Caco-2 (cell line): ENCODE measurements at regions not wholly inside any gene's neighbourhood (a gene's known extent, or its start where the extent isn't known, plus 50 kb on each side); places are given as distances from the start of the nearest gene placed in this dataset.

Experiments
- BruUV-seq: library from RNA; stranded (reverse); fragments of 400-500 nt; replicated peaks from 2 replicates; lab custom pipeline; 2021; lab: Mats Ljungman, UMichigan
- CTCF ChIA-PET: fragments of 300-600 bp; sonication (Branson Sonifier 250); formaldehyde crosslinking; loops from one replicate; lab custom pipeline; 2022; ENCODE audit warnings: antibody characterized with exemption; lab: Charles Lee
- POLR2A ChIA-PET: fragments of 300-600 bp; sonication (Branson Sonifier 250); formaldehyde crosslinking; loops from one replicate; lab custom pipeline; 2022; ENCODE audit warnings: antibody characterized with exemption; lab: Charles Lee
- DNase-seq, 2 experiments: peaks; one replicate each; pipeline versions ENCODE4 v3.0.0 to v3.0.0-alpha.2; 2020 to 2022
- H3K27me3 ChIP-seq: replicated peaks from 2 replicates; pipeline ENCODE4 v1.6.0; 2011; ENCODE audit warnings: low read length; ENCODE audit not compliant: control insufficient read depth, insufficient read depth
- H3K36me3 ChIP-seq: 2 replicates; pipeline ENCODE4 v1.5.1; 2011; ENCODE audit warnings: low read length; ENCODE audit not compliant: control insufficient read depth, insufficient read depth
- H3K4me1 ChIP-seq: fragments of 250-450 bp; sonication (Bioruptor Pico); 2 replicates; pipeline ENCODE4 v1.5.1; 2020; ENCODE audit warnings: mild to moderate bottlenecking
- H3K4me3 ChIP-seq: 2 replicates; pipeline ENCODE4 v1.5.1; 2011; ENCODE audit warnings: low read depth, mild to moderate bottlenecking, control low read depth, low read length
- H3K9me3 ChIP-seq: fragments of 250-450 bp; sonication (Bioruptor Pico); 2 replicates; pipeline ENCODE4 v1.5.1; 2020; ENCODE audit warnings: mild to moderate bottlenecking, moderate library complexity
- H3K27ac Mint-ChIP-seq: one replicate; pipeline ENCODE4 v1.8.0; 2022; ENCODE audit warnings: mixed read lengths; ENCODE audit not compliant: unreplicated experiment
- H3K27me3 Mint-ChIP-seq: one replicate; pipeline ENCODE4 v1.8.0; 2022; ENCODE audit warnings: mixed read lengths; ENCODE audit not compliant: insufficient read depth, unreplicated experiment
- H3K36me3 Mint-ChIP-seq: one replicate; pipeline ENCODE4 v1.8.0; 2022; ENCODE audit warnings: mild to moderate bottlenecking, mixed read lengths; ENCODE audit not compliant: insufficient read depth, unreplicated experiment
- H3K4me1 Mint-ChIP-seq: one replicate; pipeline ENCODE4 v1.8.0; 2022; ENCODE audit warnings: low read depth, mixed read lengths; ENCODE audit not compliant: unreplicated experiment
- H3K4me3 Mint-ChIP-seq: one replicate; pipeline ENCODE4 v1.8.0; 2022; ENCODE audit warnings: mild to moderate bottlenecking, moderate library complexity, mixed read lengths; ENCODE audit not compliant: unreplicated experiment
- H3K9me3 Mint-ChIP-seq: one replicate; pipeline ENCODE4 v1.8.0; 2022; ENCODE audit warnings: mixed read lengths; ENCODE audit not compliant: unreplicated experiment
- intact Hi-C: fragments of 100-400 bp; cut with micrococcal nuclease; formaldehyde crosslinking; loops from one replicate; pipeline ENCODE4 v1.10.0; 2022; ENCODE audit not compliant: unreplicated experiment
- TF ChIP-seq, protein P1 (sequence below), 2 experiments: fragments of 200-600 bp in 1 of 2; IDR thresholded peaks; 1 replicate in 1 of 2; 2 replicates in 1 of 2; pipeline versions ENCODE4 v1.5.1 to v1.8.0; 2011 to 2022; ENCODE audit warnings: antibody characterized with exemption in 1 of 2, control low read depth in 1 of 2, inconsistent platforms in 1 of 2, low read depth in 1 of 2, low read length in 1 of 2, mild to moderate bottlenecking in 1 of 2, moderate library complexity in 1 of 2; ENCODE audit not compliant: insufficient read depth in 1 of 2, severe bottlenecking in 1 of 2, unreplicated experiment in 1 of 2

DNA sequence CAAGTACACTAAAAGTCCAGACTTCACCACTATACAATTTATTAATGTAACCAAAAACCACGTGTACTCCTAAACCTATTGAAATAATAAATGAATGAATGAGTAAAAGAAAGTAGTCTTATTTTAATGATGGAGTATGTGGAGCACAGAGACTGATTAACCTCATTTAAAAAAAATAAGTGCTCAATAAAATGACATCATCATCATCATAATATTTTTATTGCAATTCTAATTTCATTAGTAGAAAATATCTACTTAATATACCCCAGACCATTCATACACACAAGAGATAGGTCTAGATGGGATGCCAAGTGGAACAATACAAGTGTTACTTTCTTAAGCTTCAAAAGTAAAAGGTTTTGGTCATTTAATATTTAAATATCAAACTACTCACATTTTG, 133.1 kb downstream of the ASB9 start:
- Mint-ChIP-seq H3K4me3 (no peak overlapping the region), H3K4me1 (no peaks in the 10 kb centered on the region), H3K27me3 (no peaks in the 10 kb centered on the region), H3K27ac (no peak overlapping the region), H3K36me3 (no peaks in the 10 kb centered on the region), H3K9me3 (no peaks in the 10 kb centered on the region)
- Histone ChIP-seq H3K27me3 (no peaks in the 10 kb centered on the region), H3K36me3 (no peaks in the 10 kb centered on the region), H3K9me3 (no peaks in the 10 kb centered on the region), H3K4me3 (no peak overlapping the region), H3K4me1 (no peaks in the 10 kb centered on the region)
- POLR2A ChIA-PET, result no interaction called here
- BruUV-seq, result no TSS peak
- TF ChIP-seq, protein P1, sequence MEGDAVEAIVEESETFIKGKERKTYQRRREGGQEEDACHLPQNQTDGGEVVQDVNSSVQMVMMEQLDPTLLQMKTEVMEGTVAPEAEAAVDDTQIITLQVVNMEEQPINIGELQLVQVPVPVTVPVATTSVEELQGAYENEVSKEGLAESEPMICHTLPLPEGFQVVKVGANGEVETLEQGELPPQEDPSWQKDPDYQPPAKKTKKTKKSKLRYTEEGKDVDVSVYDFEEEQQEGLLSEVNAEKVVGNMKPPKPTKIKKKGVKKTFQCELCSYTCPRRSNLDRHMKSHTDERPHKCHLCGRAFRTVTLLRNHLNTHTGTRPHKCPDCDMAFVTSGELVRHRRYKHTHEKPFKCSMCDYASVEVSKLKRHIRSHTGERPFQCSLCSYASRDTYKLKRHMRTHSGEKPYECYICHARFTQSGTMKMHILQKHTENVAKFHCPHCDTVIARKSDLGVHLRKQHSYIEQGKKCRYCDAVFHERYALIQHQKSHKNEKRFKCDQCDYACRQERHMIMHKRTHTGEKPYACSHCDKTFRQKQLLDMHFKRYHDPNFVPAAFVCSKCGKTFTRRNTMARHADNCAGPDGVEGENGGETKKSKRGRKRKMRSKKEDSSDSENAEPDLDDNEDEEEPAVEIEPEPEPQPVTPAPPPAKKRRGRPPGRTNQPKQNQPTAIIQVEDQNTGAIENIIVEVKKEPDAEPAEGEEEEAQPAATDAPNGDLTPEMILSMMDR (IDR thresholded peaks at IDR 0.05; ENCODE audit: insufficient read depth in 1 of 2, low read depth in 1 of 2, low read length in 1 of 2, severe bottlenecking in 1 of 2, unreplicated experiment in 1 of 2), result no peak
- CTCF ChIA-PET, result no interaction called here
- DNase-seq, result no peak
- intact Hi-C loops, result no loop called here

DNA sequence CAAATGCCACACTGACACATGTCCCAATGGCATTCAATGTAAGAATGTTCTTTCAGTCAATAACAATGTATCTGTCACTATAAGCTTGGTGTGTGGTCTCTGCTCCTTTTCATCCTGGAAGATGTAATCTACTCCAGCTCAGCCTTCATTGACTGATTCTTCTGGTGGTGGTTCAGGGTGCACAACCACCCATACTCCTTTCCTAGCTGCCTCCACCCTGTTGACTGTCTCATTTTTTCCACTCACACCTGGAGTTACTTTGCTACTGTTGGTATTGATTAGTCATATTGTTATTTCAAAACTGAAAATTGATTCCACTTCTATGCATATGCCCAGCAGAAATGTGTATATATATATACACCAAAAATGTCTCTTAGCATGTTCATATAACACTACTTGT, 140.5 kb downstream of the ASB9 start:
- BruUV-seq, result no TSS peak
- H3K36me3 Mint-ChIP-seq, result no peaks in the 10 kb centered on the region
- H3K4me1 Mint-ChIP-seq, result no peaks in the 10 kb centered on the region
- Histone ChIP-seq H3K4me3 (no peak overlapping the region), H3K27me3 (no peaks in the 10 kb centered on the region), H3K4me1 (peaks cover 5% of the 10 kb centered on the region; the same call in 1 of the 2 replicates), H3K36me3 (no peaks in the 10 kb centered on the region), H3K9me3 (no peaks in the 10 kb centered on the region)
- TF ChIP-seq, protein P1 (IDR thresholded peaks at IDR 0.05; ENCODE audit: insufficient read depth in 1 of 2, low read depth in 1 of 2, low read length in 1 of 2, severe bottlenecking in 1 of 2, unreplicated experiment in 1 of 2), result no peak
- ChIA-PET CTCF (no interaction called here), POLR2A (interaction anchor here (0.6 kb wide), 1 partner anchor 141 kb away, joined by 3 read pairs; no protein-coding TSS in a partner anchor)
- H3K4me3 Mint-ChIP-seq, result no peak overlapping the region
- no peak for DNase-seq
- no peaks in the 10 kb centered on the region for H3K9me3 Mint-ChIP-seq
- H3K27me3 Mint-ChIP-seq, result no peaks in the 10 kb centered on the region
- H3K27ac Mint-ChIP-seq, result no peak overlapping the region
- intact Hi-C loops, result no loop called here

DNA sequence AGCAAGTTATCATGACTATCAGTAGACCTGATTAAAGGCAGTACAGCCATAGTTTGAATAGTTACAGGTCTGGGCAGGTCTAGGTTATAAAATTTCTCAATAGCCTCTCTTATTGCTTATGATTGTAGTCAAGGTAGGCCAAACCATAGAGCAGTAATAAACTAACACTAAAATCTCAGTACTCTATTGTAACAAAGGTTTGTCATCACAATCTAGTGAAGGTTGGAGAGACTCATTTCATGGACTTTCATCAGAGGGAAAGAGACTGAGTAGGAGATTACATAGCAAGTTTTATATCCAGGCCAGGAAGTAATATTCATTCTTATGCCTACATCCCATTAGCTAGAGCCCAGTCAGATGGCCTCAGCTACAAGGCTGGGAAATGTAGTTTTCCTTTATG, 141.0 kb downstream of the ASB9 start:
- no peaks in the 10 kb centered on the region for H3K9me3 Mint-ChIP-seq
- H3K27me3 Mint-ChIP-seq, result no peaks in the 10 kb centered on the region
- no peak overlapping the region for H3K4me3 Mint-ChIP-seq
- Histone ChIP-seq H3K4me1 (peaks cover 5% of the 10 kb centered on the region; the same call in 1 of the 2 replicates), H3K27me3 (no peaks in the 10 kb centered on the region), H3K36me3 (no peaks in the 10 kb centered on the region), H3K9me3 (no peaks in the 10 kb centered on the region), H3K4me3 (no peak overlapping the region)
- TF ChIP-seq, protein P1 (IDR thresholded peaks at IDR 0.05; ENCODE audit: insufficient read depth in 1 of 2, low read depth in 1 of 2, low read length in 1 of 2, severe bottlenecking in 1 of 2, unreplicated experiment in 1 of 2), result no peak
- ChIA-PET POLR2A (interaction anchor here (0.6 kb wide), 1 partner anchor 141 kb away, joined by 3 read pairs; no protein-coding TSS in a partner anchor), CTCF (no interaction called here)
- H3K36me3 Mint-ChIP-seq, result no peaks in the 10 kb centered on the region
- BruUV-seq, result no TSS peak
- H3K4me1 Mint-ChIP-seq, result no peaks in the 10 kb centered on the region
- H3K27ac Mint-ChIP-seq, result no peak overlapping the region
- peak in 1 of 2 experiments; percentile 7 for DNase-seq
- intact Hi-C loops, result no loop called here
